Peyer's patch (tissue), 4 donors: ENCODE measurements at regions not wholly inside any gene's neighbourhood (a gene's known extent, or its start where the extent isn't known, plus 50 kb on each side); places are given as distances from the start of the nearest gene placed in this dataset.

Experiments
- POLR2A ChIP-seq, 2 donors: fragments of 450-650 bp; IDR thresholded peaks; one replicate each; pipeline ENCODE4 v1.5.1; 2017; ENCODE audit warnings: antibody characterized with exemption in 2 of 2, mild to moderate bottlenecking in 2 of 2, moderate library complexity in 2 of 2
- TF ChIP-seq, protein P1 (sequence below), 6 experiments: fragments of 450-650 bp in 4 of 6; fragments of 200-600 bp in 2 of 6; sonication (generic) in 1 of 6; IDR thresholded peaks; one replicate each; pipeline ENCODE4 v1.5.1; 2017 to 2019; ENCODE audit warnings: antibody characterized with exemption in 6 of 6, mild to moderate bottlenecking in 3 of 6, moderate library complexity in 1 of 6

DNA sequence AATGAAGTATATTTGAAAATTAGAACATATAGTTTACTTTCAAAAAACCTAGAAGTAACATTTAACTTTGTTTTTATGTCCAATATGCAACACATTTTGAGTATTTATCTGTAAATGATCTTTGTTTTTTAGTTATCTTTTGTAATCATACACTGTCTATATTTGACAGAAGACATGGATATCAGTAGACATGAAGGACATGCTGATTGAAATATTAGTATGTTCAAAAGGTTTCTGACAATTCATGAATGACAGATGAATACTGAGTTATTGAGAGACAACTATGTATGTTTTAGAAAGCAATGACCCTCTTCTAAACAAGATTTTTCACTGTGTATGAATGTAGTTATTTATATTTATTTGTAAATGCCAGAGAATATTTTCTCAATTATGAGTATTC, 215.6 kb upstream of the TMEFF2 start:
- TF ChIP-seq, protein P1, sequence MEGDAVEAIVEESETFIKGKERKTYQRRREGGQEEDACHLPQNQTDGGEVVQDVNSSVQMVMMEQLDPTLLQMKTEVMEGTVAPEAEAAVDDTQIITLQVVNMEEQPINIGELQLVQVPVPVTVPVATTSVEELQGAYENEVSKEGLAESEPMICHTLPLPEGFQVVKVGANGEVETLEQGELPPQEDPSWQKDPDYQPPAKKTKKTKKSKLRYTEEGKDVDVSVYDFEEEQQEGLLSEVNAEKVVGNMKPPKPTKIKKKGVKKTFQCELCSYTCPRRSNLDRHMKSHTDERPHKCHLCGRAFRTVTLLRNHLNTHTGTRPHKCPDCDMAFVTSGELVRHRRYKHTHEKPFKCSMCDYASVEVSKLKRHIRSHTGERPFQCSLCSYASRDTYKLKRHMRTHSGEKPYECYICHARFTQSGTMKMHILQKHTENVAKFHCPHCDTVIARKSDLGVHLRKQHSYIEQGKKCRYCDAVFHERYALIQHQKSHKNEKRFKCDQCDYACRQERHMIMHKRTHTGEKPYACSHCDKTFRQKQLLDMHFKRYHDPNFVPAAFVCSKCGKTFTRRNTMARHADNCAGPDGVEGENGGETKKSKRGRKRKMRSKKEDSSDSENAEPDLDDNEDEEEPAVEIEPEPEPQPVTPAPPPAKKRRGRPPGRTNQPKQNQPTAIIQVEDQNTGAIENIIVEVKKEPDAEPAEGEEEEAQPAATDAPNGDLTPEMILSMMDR (IDR thresholded peaks at IDR 0.05): no peak
- TF ChIP-seq POLR2A (IDR thresholded peaks at IDR 0.05): no peak
